CD4-positive, alpha-beta T cell treated with Interferon gamma for 1 hour (primary cell): ENCODE measurements at regions not wholly inside any gene's neighbourhood (a gene's known extent, or its start where the extent isn't known, plus 50 kb on each side); places are given as distances from the start of the nearest gene placed in this dataset.
"Not testable (repeated sequence)": the region's sequence is repeated elsewhere in the genome, so short reads cannot be mapped to it uniquely, and the experiment has no call there.

Experiments
- DNase-seq: peaks from one replicate; pipeline ENCODE4 v3.0.0-alpha.2; 2020

DNA sequence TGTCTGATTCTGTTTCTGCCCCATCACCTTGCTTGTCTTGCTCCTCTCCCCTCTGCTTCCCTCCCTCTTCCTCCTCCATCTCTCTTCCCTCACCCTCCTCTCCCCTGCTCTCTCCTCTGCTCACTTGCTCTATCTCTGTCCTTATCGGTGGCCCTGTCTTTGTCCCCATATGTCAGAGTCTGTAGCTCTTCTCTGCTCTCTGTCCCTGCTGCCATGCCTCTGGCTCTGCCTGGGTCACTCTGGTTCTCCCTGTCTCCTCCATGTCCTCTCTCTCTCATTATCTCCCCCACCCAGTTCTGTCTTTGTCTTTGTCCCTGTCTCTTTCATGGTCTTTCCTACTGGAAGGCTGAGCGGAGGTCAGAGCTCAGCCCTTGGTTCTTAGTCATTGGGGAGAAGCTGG is 169.1 kb upstream of the NLRP1 start:
- DNase-seq, result no peak

DNA sequence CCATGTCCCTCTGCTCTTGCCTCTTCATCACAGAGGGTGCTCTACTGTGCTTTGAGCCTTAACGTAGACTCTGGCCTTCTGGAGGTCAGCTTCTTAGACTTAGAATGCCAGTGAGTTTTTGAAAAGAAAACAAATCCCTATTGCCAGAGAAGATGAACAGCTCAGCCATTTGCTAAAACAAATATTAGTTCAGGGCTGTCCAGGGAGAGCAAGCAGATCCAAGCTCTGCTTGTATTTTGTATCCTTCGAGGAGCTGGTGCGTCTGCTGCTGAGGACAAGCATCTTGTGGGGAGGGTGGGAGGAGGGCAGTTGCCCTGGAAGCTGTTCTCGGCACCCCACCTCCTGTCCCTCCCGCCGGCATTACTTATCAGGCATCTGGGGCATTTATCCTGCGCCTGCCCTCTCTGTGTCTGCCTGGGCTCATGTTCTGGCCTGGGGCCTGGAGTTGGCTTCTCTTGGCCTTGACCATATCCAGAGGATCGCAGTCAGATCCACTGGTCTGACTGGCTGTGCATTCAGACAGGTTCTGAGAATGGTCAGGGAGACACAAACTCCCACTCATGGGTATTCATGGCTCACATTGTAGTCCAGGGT is 173.1 kb upstream of the NLRP1 start:
- no peak for DNase-seq

DNA sequence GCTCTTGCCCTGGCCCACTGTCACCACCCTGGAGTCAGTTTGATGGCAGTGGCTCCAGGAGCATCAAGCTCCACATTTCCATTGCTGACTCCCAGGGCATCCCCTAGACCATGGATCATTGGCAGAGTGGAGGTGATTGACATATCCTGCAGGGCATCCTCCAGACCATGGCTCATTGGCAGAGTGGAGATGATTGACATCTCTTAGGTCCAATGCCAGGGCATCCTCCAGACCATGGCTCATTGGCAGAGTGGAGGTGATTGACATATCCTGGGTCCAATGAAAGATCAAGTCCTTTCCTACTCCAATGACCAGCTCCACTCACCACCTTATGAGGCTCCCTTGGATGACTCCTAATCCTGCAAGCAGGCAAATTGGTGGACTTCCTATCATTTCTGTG is 174.3 kb upstream of the NLRP1 start:
- no peak for DNase-seq

DNA sequence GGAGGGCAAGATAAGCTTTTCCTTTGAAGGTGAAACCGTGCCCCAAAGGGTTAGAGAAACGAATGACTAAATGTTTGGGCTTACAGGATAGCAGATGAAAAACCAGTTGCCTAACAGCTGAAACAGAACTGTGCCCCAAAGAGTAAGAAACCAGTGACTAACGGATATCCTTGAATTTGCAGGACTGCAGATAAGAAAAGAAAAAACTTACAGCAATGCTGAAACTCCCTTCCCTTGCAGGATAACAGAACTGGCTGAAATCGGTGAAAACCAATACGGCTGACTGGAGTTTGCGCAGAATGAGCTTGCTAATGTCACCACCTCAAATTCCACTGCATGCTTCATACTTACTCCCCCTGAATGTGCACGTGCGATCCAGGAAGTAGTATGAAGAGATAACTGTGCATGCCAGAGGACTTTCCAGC is 175.2 kb upstream of the NLRP1 start:
- DNase-seq, result no peak

DNA sequence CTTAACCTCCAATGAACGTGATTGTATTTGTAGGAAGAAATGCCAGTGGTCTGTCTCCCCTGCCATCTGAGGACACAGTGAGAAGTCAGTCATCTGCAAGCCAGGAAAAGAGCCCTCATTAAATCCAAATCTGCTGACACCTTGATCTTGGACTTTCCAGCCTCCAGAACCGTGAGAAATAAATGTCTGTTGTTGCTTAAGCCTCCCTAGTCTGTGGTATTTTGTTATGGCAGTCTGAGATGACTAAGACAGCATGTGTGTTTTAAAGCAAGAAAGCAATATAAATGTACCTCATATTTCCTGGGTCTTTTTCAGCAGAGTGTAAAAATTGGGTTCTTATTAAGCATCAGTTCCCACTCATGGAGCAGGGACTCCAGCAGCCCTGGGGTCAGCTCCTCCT is 177.9 kb upstream of the NLRP1 start:
- DNase-seq, result no peak

DNA sequence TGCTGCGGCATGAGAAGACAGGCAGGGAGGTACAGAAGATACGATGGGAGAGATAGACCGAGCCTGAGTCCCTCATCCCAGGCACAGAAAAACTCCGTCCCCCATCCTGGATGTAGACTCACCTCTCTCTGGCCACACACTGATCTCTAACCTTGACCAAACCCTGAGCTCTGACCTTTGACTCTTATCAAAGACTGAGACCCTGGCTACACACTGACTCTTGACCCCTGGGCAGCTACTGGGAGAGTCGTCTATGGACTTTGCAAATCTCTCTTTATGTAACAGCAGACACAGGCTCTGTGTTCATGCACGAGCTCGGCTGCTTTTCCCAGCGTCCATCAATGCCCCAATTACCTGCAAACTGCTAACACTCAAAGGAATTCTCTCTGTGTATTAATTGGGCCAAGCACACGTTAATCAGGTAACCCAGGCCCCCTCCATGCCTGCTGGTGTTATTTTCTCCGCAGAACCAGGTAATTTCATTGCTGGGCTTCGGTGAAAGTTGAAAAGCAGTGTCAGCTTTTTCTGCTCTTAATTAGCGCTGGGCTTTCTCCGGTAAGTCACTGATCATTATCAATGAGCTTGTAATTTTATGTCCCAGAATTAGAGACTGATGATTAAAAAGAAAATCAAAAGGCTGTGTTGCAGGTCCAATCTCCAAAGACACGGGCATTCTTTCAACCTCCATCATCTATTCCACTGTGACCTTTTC is 179.4 kb upstream of the NLRP1 start:
- no peak for DNase-seq

DNA sequence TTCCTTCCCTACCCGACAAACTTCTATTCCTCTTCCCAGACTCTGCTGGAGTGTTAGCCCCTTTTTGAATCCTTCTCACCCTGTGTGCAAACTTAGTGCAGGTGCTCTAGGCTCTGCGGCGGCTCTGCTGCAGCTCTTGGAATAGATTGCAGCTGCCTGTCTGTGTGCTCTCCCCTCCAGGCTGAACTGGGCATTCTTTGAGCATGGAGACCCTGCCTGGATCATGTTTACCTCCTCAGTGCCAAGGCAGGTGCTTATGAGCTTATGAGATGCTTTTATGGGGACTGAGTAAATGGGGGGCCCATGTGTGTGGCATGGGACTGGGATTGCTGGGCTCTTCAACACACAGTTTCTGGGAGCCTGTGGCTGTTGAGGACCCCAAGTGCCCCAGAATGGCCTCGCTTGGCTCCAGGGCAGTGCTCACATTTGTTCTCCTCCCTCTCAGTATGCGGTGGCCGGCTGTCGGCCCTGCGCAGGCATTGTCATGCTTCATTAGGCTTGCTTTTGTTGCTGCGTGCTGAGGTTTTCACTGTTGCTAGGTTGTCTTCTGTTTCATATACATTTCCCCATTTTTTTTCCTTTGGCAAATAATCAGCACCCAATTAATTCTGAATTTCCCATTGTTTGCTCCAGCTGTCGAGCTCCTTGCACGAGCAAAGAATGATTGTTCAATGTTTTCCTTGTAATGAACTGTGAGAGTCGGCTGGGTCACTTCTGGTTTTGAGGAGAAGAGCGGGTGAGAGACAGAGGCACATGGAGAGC is 185.5 kb upstream of the NLRP1 start:
- DNase-seq, result no peak

DNA sequence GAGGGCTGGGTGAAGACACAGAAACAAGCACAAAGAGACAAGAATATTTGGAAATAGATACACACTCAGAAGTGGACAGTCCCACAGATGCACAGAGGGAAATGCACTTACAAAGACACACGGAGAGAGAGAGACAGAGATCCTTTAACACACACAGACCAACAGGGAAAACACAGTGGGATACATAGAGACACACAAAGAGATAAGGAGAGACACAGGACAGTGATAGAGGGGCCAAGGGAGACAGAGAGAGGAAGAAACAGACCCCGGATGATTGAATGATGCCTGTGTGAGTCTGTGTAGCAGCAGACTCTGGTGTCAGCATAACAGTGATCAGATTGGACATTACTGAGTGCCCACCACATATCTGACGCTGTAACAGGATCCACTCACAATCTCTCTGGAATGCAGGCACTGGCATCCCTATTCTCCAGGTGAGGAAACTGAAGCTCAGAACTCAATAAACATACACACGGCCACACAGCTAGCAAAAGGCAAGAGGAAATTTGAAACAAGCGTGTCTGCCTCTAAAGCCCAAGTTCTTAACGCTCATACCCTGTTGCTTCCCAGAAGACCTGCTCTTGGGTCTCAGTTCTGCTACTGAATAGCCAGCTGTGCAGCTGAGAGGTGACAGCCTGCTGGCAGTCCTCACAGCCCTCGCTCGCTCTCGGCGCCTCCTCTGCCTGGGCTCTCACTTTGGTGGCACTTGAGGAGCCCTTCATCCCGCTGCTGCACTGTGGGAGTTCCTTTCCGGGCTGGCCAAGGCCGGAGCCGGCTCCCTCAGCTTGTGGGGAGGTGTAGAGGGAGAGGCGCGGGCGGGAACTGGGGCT is 186.3 kb upstream of the NLRP1 start:
- DNase-seq, result no peak

DNA sequence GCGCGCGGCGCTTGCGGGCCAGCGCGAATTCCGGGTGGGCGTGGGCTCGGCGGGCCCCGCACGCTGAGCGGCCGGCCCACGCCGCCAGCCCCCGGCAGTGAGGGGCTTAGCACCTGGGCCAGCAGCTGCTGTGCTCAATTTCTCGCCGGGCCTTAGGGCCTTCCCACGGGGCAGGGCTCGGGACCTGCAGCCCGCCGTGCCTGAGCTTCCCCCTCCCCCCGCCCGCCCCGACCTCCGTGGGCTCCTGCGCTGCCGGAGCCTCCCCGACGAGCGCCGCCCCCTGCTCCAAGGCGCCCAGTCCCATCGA is 186.9 kb upstream of the NLRP1 start:
- DNase-seq, result not testable (repeated sequence)

DNA sequence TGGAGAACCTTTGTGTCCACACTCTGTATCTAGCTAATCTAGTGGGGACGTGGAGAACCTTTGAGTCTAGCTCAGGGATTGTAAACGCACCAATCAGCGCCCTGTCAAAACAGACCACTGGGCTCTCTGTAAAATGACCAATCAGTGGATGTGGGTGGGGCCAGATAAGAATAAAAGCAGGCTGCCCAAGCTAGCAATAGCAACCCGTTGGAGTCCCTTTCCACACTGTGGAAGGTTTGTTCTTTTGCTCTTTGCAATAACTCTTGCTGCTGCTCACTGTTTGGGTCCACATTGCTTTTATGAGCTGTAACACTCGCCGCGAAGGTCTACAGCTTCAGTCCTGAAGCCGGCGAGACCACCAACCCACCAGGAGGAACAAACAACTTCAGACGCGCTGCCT is 187.7 kb upstream of the NLRP1 start:
- DNase-seq, result not testable (repeated sequence)

DNA sequence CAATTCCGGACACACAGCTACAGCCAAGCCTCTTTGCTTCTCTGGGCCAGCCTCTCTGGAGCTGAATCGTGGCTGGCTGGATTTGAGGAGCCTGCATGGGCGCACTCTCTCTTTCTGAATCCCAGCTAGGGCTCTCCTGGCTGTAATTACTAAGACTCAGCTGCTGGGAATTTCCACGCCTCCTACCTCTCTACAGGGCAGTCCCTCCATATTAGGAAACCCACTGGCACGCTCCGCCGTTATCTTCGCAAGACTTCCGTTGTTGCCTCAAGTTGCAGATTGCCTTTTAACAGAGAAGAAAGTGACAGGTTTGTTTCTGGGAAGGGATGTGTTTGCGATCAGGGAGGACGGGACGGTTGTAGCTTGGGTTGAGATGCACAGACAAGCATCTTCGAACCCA is 188.4 kb upstream of the NLRP1 start:
- no peak for DNase-seq

DNA sequence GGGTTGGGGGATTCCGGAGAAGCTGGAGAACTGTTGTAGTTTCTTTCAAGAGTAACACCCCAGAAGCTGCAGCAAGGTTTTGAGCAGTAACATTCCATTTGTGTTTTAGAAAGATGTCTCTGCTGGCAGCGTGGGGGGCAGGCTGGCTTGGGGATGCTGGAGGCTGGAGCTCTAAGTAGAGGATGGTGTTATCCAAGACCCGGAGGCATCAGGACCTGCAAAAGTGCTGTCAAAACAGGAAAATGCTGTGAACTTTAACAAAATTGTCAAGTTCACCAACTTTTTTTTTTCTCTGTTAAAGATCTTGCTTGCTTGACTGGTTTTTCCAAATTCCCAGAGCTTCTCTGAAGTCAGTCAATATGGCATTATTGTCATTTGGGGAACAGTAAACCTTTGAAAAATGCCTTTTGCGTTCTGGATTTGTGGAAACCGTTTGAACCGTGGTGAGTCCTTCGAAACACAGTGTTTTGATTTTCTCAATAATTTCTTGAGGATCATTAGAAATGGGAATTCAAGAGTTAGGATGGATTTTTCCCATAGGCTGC is 189.6 kb upstream of the NLRP1 start:
- no peak for DNase-seq

DNA sequence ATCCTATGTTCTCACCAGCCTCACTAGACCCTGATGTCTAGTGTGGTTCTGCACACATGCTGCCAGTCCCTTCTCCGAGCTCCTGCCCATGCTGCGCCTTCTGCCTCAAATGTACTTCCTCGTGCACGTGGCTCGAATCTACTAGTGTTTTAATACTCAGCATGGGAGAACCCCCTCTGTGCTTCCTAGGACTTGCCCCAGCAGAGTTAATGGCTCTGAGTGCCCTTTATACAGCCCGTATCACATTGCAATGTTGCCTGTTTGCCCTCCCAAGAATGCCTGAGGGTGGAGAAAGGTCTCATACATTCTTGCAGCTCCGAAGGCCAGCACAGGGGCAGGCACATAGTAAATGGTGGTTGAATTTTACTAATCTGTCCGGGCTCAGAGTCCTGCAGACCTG is 190.8 kb upstream of the NLRP1 start:
- DNase-seq, result no peak

DNA sequence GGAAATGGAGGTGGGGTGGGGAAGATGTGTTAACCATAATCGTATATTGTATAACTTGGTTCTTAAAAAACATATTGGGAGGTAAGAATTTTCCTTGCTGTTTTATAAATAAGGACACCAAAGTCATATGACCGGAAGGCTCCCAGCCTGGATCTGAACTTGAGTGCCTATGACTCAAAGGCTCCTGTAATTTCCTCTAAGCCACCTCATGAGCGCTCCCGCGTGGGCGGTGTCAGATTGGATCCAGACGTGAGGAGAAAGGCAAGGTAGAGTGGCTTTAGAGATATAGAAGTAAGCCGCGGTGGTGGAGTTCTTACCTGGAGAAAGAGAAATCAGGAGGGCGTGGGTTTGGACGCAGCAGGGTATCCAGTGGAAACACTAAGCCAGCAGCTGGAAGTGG is 196.2 kb upstream of the NLRP1 start:
- DNase-seq, result no peak

DNA sequence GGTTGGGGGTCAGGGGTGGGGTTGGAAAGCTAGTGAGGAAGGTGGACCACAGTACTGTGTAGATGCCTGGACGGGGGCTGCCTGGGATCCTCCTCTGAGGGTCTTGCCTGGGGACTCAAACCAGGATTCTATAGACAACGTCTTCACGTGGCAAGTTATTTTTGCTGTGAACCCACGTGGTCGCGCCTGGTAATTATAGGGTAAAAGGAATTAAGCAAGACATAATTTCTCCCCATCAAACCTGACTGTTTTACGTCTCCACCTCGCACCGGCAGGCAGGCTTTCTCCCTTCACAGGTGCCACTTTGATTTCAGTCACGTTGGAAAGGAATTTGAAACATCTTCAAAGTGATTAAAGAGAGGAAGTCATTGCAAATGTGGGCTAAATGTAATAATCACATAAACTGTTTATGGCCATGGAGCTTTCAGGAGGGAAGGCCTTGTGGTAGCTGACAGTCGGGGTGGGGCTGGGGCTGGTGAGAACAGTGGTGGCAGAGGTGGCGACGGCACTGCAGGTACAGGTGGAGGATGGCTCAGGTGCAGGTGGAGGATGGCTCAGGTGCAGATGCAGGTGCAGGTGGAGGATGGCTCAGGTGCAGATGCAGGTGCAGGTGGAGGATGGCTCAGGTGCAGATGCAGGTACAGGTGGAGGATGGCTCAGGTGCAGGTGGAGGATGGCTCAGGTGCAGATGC is 197.1 kb upstream of the NLRP1 start:
- no peak for DNase-seq

DNA sequence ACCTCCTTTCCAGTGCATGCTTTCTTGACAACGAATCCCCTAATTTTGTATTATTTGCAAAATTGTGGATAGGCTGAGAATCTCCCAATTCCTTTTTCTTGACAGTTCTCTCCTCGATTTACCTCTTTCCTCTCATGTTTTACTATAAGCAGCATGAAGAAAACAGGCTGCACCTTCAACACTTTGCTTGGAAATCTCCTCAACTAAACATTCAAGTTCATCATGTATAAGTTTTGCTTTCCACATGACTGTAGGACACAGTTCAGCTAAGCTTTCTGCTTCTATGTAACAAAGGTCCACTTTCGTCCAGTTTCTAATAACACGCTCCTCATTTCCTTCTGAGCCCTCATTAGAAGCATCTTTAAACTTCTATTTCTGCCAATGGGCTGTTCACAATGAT is 199.0 kb upstream of the NLRP1 start:
- DNase-seq, result no peak

DNA sequence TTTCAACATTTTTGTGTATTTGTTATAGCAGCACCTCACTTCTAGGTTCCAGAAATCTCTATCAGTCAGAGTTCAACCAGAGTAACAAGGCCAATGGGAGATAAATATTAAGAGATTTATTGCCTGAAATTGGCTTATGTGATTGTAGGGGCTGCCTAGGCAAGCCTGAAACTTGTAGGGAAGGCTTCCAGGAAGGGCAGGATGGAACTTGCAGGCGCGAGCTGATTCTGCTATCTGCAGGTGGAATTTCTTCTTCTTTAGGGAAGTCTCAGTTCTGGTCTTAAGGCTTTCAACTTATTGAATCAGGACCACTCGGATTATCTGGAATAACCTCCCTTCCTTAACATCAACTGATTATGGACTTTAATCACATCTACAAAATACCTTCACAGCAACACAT is 199.5 kb upstream of the NLRP1 start:
- DNase-seq, result no peak

DNA sequence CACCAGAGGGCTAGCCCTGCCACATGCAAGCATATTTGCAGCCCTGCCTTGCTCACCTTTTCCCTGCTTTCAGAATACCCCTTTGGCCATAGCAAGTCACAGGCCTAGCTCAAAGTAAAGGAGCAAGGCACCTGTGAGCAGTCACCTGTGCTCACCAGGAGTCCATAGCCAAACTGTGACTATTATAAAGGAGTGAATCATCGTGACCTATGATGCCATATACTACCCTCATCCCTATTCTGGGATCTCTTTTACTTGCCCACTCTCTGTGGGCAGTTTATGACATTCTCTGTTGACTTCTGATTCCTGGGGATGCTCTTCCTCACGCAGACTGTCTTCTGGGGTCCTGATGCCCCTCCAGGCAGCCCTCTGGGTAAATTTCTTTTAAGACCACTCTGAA is 200.5 kb upstream of the NLRP1 start:
- no peak for DNase-seq

DNA sequence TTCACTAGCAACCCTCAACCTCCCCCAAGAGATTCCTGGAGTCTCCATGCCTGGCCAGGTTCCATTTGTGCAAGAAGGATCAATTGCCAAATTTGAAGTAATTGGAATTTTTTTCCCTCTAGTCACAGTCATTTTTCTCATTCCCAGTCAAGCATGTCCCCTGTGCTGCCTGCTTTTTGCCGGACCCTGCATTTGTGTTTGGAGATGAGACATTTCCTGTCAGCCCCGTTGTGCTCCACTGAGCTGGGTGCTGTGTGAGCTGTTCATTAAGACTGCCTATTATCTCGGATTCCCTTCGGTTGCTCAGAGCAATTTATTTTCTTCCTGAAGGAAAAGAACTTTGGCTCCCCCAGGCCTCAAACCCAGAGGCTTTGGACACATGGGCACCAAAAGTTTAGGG is 201.0 kb upstream of the NLRP1 start:
- DNase-seq, result no peak

DNA sequence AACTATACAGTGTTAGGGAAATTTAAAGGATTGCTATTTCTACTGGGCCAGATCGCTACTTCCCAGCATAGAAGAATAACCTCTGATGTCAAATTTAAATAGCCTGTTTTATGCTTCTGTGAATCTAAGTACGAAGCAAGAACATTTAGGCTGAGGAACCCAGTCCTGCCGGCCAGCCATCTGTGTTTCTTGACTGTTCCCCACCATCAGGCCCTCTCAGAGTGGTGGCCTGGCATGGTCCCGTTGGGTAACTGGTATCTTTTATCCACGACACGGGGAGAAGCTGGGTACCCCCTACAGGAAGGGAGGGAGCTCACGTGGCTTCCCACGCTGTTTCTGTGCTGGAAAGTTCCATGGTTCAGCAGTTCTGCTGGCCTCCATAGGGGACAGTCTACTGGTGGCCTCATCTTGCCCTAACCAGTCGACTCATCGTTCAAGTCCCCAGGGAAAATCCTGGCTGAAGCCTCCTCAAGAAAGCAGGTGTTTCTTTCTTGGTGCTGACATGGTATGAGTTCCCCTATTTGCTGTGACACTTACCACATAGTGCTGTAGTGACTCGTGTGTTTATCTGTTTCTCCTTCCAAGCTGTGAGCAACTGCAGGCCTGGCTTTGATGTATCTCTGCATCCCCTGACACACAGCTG is 201.7 kb upstream of the NLRP1 start:
- DNase-seq, result no peak

DNA sequence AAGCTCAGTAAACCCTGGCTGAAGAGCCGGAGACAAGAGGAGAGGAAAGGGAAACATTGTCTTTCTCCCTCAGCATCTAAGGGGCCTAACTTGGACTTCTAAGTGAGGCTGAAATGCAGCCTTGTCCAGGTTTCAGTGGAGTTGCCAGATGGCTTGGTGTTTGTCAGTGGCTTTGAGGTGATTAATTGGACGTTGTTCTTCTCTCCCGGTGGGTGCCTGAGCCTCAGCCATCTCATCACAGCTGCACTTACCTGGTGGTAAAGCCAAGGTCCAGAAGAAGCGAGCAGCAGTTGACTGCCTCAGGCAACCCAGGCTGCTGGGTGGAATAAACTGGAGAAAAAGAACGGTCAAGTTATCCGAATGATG is 202.2 kb upstream of the NLRP1 start:
- DNase-seq, result no peak

DNA sequence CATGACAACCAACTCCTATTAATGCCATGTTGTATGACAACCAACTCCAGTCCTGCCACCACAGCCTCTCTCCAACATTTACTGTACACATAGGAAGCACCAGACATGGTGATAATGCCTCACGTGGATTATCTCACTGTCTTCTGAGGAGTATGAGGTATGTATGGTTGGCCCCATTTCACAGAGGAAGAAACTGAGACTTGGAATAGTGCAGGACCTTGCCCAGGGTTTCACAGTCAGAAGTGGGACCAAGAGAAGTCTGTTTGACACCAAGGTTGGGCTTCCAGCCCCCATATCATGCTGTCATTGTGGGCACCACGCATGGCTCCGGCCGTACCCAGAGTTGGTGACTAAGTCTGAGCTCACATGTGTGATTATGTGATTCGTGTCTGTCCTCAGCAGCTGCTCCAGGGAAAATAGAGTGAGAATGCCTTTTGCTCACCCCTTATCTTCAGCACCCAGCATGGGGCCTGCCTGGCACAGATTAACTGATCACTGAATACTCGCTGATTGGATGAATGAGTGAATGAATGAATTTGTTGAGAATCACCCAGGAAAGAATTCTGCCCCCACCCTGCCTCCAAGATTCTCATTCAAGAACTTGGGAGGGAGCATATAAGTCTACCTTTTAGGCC is 204.1 kb upstream of the NLRP1 start:
- no peak for DNase-seq
